NCI-H1694 (cell line): ENCODE measurements at regions not wholly inside any gene's neighbourhood (a gene's known extent, or its start where the extent isn't known, plus 50 kb on each side); places are given as distances from the start of the nearest gene placed in this dataset.

ENCODE experiments used
- DNase-seq: peaks from one replicate; lab custom pipeline; 2025; lab: John Stamatoyannopoulos, UW

- DNase-seq = no peak
Observed at GRCh38 chr3:13227315-13228165, 154.3 kb upstream of the IQSEC1 start.

GRCh38 chr3:13224967-13225366 is 151.7 kb upstream of the IQSEC1 start:
- no peak for DNase-seq

GRCh38 chr3:13223574-13224237 is 150.5 kb upstream of the IQSEC1 start:
- DNase-seq = no peak

GRCh38 chr3:13222891-13223573 is 149.8 kb upstream of the IQSEC1 start:
- DNase-seq = no peak

GRCh38 chr3:13222131-13222530 is 148.9 kb upstream of the IQSEC1 start:
- DNase-seq = no peak

- no peak for DNase-seq
Observed at GRCh38 chr3:13221491-13222061, 148.3 kb upstream of the IQSEC1 start.

GRCh38 chr3:13220991-13221390 is 147.8 kb upstream of the IQSEC1 start:
- no peak for DNase-seq

- DNase-seq = no peak
Observed at GRCh38 chr3:13219902-13220296, 146.7 kb upstream of the IQSEC1 start.

DNA sequence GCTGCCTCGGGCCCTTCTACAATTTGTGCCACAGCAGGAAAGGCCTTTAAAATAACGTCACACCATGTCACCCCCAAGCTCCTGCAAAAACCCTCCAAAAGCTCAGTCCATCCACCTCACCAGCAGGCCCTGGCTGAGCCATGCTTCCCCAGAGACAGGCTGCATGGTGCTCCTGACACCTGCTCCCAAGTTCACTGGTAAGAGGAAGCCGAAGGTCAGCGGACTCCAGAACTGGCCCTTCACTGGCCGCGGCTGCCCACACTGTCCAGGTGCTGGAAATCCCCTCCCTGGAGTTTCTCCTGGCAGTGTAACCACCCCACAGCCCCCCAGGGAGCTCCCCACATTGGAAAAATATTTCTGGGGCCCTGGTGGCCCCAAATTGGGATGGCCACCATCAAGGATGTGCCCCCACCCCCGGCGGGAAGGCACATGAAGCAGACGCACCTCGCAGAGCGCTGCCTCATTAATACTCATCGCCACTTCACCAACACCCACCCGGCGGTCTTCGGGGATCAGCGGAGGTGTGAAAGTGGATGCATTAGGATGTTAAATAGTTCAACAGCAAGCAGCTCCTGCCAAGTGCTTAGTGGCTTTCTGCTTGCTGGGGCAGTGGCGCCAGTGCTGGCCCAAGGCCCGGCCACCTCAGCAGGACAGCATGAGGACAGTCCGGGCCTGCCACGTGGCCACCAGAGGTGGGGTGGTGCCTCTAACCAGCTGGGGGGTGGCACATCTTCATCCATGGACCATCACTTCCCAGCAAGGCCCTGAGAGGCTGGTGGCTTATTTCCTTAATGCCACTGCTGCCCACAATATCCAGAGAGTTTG is 146.1 kb upstream of the IQSEC1 start:
- no peak for DNase-seq

DNA sequence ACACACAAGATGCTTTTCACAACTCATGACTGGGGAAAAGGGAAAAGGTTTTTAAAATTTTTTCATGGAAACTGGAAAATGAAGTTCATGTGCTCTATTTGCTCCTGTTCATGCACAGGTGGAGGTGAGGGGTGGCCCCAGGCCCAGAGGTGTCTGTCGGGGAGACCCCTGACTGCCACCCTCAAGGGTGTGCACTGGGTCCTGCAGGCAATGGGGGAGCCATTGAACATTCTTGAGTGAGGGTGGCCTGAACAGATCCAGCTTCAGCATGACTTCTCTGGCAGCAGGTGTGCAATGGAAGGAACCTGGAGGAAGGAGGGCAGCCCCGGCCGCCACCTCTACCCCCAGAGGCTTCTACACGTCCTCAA is 145.3 kb upstream of the IQSEC1 start:
- no peak for DNase-seq

DNA sequence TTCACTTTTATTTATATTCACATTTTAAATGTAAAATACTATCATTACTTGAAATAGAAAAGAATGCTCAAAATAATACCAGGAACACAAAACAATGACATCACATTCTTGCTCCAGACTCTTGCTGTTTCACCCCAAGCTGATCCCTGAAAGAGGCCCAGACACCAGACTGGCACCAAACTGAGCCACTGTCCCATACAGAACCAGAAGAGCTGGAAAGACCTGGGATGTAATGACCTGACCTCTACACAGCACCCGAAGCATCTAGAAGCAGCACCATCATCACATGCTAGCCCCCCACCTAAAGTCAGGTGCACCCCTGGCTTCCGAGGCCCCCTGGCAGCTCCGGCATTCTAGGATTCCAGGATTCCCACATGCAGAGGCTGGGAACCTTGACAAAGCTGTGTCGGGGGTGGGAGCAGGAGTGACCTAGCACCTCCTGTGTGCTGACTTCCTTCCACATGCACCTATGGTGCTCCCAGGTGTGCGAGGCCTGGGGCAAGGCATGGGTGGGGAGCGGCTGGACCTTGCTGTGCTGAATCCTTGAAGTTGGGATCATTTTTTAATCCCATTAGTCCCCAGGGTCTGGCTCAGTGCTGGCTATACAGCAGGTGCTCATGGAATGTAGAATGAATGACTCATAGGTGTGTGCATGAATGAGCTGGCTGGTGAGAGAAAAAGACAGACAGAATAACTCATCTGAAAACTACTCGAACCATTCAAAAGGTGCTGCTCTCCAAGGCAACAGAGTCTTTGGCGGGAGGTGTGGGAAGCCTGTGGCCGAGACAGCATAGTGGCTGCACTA is 144.7 kb upstream of the IQSEC1 start:
- DNase-seq = no peak

- no peak for DNase-seq
Observed at GRCh38 chr3:13217253-13217652, 144.0 kb upstream of the IQSEC1 start.

- no peak for DNase-seq
Observed at GRCh38 chr3:13215940-13216546, 142.8 kb upstream of the IQSEC1 start.

DNA sequence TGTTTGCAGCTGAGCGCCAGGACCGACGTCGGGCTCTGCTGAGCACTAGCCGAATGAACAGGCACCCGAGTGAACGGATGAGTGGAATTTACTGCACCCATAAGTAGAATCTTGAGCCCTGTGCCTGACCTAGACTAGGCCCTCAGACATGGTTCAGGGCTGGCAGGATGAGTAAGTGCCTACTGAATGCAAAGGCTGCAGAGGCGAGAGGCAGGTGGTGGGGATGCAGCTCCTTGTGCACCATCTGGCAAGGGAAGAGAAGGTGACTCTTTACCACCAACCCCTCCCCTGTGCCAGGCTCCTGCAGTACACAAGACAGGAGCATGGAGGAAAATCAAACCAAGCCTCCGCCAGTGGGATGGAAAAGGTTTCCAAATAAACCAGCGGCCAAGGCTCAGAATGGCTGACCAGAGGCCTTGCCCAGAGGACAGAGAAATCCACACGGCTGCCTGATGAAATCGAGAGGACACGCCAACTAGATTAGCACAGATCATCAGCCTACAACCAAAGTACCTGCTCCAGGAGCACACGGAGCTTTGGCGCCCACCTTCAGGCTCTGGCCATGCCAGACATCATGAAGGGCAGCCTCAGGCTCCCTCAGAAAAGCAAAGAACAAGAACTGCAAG is 141.7 kb upstream of the IQSEC1 start:
- peak; percentile 15 for DNase-seq

DNA sequence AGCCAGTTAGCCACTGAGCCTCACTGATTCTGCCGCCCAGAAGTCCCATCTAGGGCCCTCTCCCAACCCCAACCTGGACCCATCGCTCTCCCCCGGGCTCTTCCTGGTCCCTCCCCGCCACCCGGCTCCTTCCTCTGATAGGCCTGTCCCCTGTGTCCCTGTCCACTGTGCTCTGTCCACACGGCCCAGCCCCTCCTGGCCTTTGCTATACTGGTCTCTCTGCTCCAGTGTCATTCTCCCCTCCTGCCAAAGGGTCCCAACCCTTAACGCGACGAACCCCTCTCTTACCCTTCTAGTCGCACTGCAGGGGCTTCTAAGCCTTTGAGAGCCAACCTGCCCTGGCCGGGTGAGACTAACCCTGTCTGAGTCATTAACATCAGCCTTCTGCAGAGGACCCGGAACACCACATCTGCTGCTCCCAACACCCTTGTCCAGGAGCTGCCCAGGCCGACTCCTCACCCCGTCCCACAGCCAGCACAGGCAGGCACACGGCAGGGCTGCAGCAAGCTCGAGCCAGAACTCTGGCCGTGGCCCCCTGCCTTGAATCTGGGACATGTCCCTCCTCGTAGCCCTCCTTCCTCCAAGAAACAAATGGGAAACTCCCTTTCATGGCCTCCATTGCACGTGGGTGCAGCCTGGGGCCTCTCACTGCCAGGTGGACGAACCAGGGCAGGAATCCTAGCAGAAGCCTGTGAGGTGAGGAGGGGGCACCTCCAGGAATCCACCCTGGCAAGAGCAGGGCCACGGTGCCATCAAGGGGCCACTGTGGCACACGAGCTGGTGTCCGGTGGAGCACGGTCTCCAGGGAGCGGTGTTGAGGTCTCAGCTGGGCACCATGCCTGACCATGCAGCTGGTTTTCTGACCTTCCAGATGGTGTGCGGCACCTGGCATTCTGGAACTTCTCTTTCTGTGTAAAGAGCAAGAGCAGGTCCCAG is 140.9 kb upstream of the IQSEC1 start:
- no peak for DNase-seq

DNA sequence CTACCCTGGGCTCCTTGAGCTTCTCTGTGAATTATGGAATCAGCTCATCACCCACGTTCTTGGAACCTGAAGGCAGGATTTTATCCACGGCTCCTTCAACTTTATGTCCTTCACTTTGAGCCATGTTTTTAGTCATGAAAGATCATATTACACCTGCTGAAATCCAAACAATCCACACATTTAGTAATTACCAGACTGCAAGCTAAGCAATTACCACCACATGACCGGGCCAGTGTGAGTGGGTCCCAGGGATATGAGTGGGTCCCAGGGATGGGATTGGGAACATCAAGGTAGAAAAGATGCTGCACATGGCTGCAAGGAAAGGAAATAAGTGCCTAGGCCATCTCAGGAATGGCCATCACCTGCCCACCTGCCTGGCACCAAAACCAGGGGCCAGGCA is 140.3 kb upstream of the IQSEC1 start:
- DNase-seq = no peak

DNA sequence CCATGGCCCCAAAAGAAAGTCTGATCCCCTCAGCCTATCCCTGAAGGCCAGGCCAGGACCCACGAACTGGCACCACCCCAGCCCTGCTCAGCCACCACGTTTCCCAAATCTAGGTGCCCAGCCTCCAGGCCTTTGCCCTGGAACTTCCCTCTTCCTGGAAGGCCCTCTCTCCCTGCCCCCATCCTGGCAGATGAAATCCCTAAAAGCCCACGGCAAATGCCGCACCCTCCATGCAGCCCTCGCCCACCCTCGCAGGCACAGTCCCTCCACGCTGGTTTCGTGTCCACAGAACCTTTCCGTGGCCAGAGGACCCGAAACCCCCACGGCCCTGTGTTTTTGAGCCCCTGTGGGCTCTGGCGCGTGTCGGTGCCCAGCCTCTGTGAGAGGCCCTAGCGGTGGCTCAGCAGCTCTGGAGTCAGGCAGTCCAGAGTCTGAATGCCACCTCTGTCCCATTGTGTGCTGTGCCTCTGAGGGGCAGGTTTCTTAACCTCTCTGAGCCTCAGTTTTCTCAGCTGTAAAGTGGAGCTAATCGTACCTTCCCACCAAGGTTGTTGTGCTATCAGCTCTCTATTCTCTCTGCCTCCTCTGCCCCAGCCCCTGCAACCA is 138.5 kb upstream of the IQSEC1 start:
- no peak for DNase-seq

GRCh38 chr3:13210221-13210975 is 137.2 kb upstream of the IQSEC1 start:
- DNase-seq = no peak
